Pancreas (tissue), 10 donors: ENCODE measurements at regions not wholly inside any gene's neighbourhood (a gene's known extent, or its start where the extent isn't known, plus 50 kb on each side); places are given as distances from the start of the nearest gene placed in this dataset.

Experiments used
- ATAC-seq, 4 donors: fragments of 200-7000 bp; cut with Tn5 transposase; one replicate each; pipeline versions ENCODE4 v1.8.0 to v1.9.1; 2020; ENCODE audit warnings: mild to moderate bottlenecking in 4 of 4, moderate library complexity in 4 of 4
- DNase-seq, 6 donors: peaks; one replicate each; pipeline ENCODE4 v3.0.0-alpha.2; 2020
- FAIRE-seq: peaks from 2 replicates; lab custom pipeline; 2012; peaks lifted over from hg19 to GRCh38; lab: Jason Lieb, UNC
- H3K27ac ChIP-seq, 4 donors: fragments of 200-600 bp; sonication (generic); 1 replicate in 3 of 4; 2 replicates in 1 of 4; pipeline versions ENCODE4 v1.5.0 to v1.8.0; 2020
- H3K27me3 ChIP-seq, 4 donors: fragments of 200-600 bp; one replicate each; pipeline ENCODE4 v1.8.0; 2021
- H3K36me3 ChIP-seq, 3 donors: fragments of 200-600 bp; sonication (generic) in 1 of 3; one replicate each; pipeline versions ENCODE4 v1.5.0 to v1.8.0; 2020 to 2021
- H3K4me1 ChIP-seq, 3 donors: fragments of 200-600 bp; one replicate each; pipeline ENCODE4 v1.8.0; 2021
- H3K4me3 ChIP-seq, 4 donors: fragments of 200-600 bp; sonication (generic) in 2 of 4; one replicate each; pipeline versions ENCODE4 v1.5.0 to v1.8.0; 2020 to 2021
- H3K9me3 ChIP-seq, 4 donors: fragments of 200-600 bp; one replicate each; pipeline ENCODE4 v1.8.0; 2021
- CTCF ChIP-seq, 4 donors: fragments of 200-600 bp; sonication (generic) in 3 of 4; IDR thresholded peaks; one replicate each; pipeline versions ENCODE4 v1.5.0 to v1.8.0; 2021; ENCODE audit warnings: antibody characterized with exemption in 4 of 4
- WGBS, 2 donors: extraction: QIAGEN DNeasy Blood & Tissue Kit; methylation state at CpG; one replicate each; pipeline ENCODE4 v1.1.7; 2013; 5-methylcytosine and 5-hydroxymethylcytosine counted together
- intact Hi-C, 3 donors: fragments of 100-400 bp; cut with DNase I; formaldehyde crosslinking; loops; one replicate each; pipeline versions ENCODE4 v1.11.1 to v1.14.2; 2022
- donor health status: healthy with polysubstance abuse.
- donor health status: DM: no; HTN: no; CAD: no; lungs with moderate emphysema.
- donor health status: DM: no; HTN: no; CAD: no.
- donor health status: control.
- donor health status: control.
- donor health status: Bipolar disorder and iron deficiency.
- donor health status: DM: yes; HTN: yes; CAD: no.
- donor health status: DM: no; HTN: no; CAD: no.
- donor health status: DM: no; HTN: no; CAD: no.
- donor health status: DM: yes; HTN: yes; CAD: no.

- FAIRE-seq, result no peak
- Histone ChIP-seq H3K36me3 (peaks cover 0 to 3% (median 0%) of the 10 kb centered on the region in 3 donors), H3K9me3 (no peaks in the 10 kb centered on the region), H3K27me3 (no peaks in the 10 kb centered on the region), H3K4me1 (no peaks in the 10 kb centered on the region), H3K4me3 (no peak overlapping the region), H3K27ac (no peak overlapping the region)
- TF ChIP-seq CTCF (IDR thresholded peaks at IDR 0.05), result no peak
- ATAC-seq, result no peak
- intact Hi-C loops, result no loop called here
- no peak for DNase-seq
- WGBS, 2 donors, result 86 to 87% methylated on average over 1 of the region's 1 CpG
These were observed 124.1 kb downstream of the DISP1 start for GRCh38 chr1:222938986-222939385.

GRCh38 chr1:222940095-222940494 is 125.3 kb downstream of the DISP1 start:
- Histone ChIP-seq H3K4me3 (no peak overlapping the region), H3K27ac (no peak overlapping the region), H3K9me3 (no peaks in the 10 kb centered on the region), H3K4me1 (no peaks in the 10 kb centered on the region), H3K27me3 (no peaks in the 10 kb centered on the region), H3K36me3 (peaks cover 0 to 7% (median 0%) of the 10 kb centered on the region in 3 donors)
- no peak for ATAC-seq
- intact Hi-C loops, result no loop called here
- DNase-seq, result no peak
- FAIRE-seq, result no peak
- WGBS, 2 donors, result 81 to 99% methylated on average over 5 of the region's 5 CpGs
- no peak for TF ChIP-seq CTCF (IDR thresholded peaks at IDR 0.05)

GRCh38 chr1:222940906-222941305 is 126.1 kb downstream of the DISP1 start:
- H3K4me3 ChIP-seq, result no peak overlapping the region
- no peak overlapping the region for H3K27ac ChIP-seq
- no peaks in the 10 kb centered on the region for H3K4me1 ChIP-seq
- FAIRE-seq (no peak), ATAC-seq (no peak), DNase-seq (no peak)
- TF ChIP-seq CTCF (IDR thresholded peaks at IDR 0.05), result no peak
- no peaks in the 10 kb centered on the region for H3K9me3 ChIP-seq
- peaks cover 0 to 7% (median 0%) of the 10 kb centered on the region in 3 donors for H3K36me3 ChIP-seq
- H3K27me3 ChIP-seq, result no peaks in the 10 kb centered on the region
- WGBS, 2 donors, result 54 to 73% methylated on average over 2 of the region's 2 CpGs
- intact Hi-C loops, result no loop called here

GRCh38 chr1:222941425-222941824 is 126.6 kb downstream of the DISP1 start:
- H3K9me3 ChIP-seq, result no peaks in the 10 kb centered on the region
- 86 to 96% methylated on average over 1 of the region's 1 CpG for WGBS, 2 donors
- DNase-seq (no peak), FAIRE-seq (no peak), ATAC-seq (no peak)
- no peak overlapping the region for H3K27ac ChIP-seq
- intact Hi-C loops, result no loop called here
- no peaks in the 10 kb centered on the region for H3K4me1 ChIP-seq
- no peak overlapping the region for H3K4me3 ChIP-seq
- H3K36me3 ChIP-seq, result peaks cover 0 to 7% (median 0%) of the 10 kb centered on the region in 3 donors
- no peaks in the 10 kb centered on the region for H3K27me3 ChIP-seq
- TF ChIP-seq CTCF (IDR thresholded peaks at IDR 0.05), result no peak

- 77 to 78% methylated on average over 1 of the region's 1 CpG for WGBS, 2 donors
- no peak for FAIRE-seq
- H3K4me1 ChIP-seq, result no peaks in the 10 kb centered on the region
- DNase-seq, result no peak
- H3K4me3 ChIP-seq, result no peak overlapping the region
- no peak for TF ChIP-seq CTCF (IDR thresholded peaks at IDR 0.05)
- H3K36me3 ChIP-seq, result peaks cover 0 to 7% (median 0%) of the 10 kb centered on the region in 3 donors
- no peak for ATAC-seq
- H3K27me3 ChIP-seq, result no peaks in the 10 kb centered on the region
- H3K27ac ChIP-seq, result no peak overlapping the region
- intact Hi-C loops, result no loop called here
- H3K9me3 ChIP-seq, result no peaks in the 10 kb centered on the region
These were observed 131.6 kb downstream of the DISP1 start for GRCh38 chr1:222946436-222946835.
